HFFc6 (cell line): ENCODE measurements at regions not wholly inside any gene's neighbourhood (a gene's known extent, or its start where the extent isn't known, plus 50 kb on each side); places are given as distances from the start of the nearest gene placed in this dataset.
A peak's percentile ranks its signal among the peaks of the same experiment; 100 is the strongest.

Source experiments
- DNase-seq: peaks from one replicate; pipeline ENCODE4 v3.0.0-alpha.2; 2018
- H3K27ac Mint-ChIP-seq: 2 replicates; pipeline ENCODE4 v1.8.0; 2020; ENCODE audit warnings: mild to moderate bottlenecking, mixed read lengths
- H3K27me3 Mint-ChIP-seq: 2 replicates; pipeline ENCODE4 v1.8.0; 2021; ENCODE audit warnings: mild to moderate bottlenecking, moderate library complexity, mixed read lengths; ENCODE audit not compliant: insufficient read depth
- H3K36me3 Mint-ChIP-seq: 2 replicates; pipeline ENCODE4 v1.8.0; 2021; ENCODE audit warnings: low read depth, mixed read lengths
- H3K4me1 Mint-ChIP-seq: 2 replicates; pipeline ENCODE4 v1.8.0; 2020; ENCODE audit warnings: low read depth, mixed read lengths
- H3K4me3 Mint-ChIP-seq: 2 replicates; pipeline ENCODE4 v1.8.0; 2020; ENCODE audit warnings: mild to moderate bottlenecking, moderate library complexity, mixed read lengths
- H3K9me3 Mint-ChIP-seq: 2 replicates; pipeline ENCODE4 v1.8.0; 2020; ENCODE audit warnings: mild to moderate bottlenecking, mixed read lengths
- CTCF ChIP-seq: fragments of 200-600 bp; sonication (generic); IDR thresholded peaks from 2 replicates; pipeline ENCODE4 v1.5.0; 2021; ENCODE audit warnings: antibody characterized with exemption, mild to moderate bottlenecking

GRCh38 chr7:115102738-115103137, 180.8 kb downstream of the MDFIC start:
- no peaks in the 10 kb centered on the region for H3K27me3 Mint-ChIP-seq
- H3K4me1 Mint-ChIP-seq, result peaks cover 24% of the 10 kb centered on the region
- H3K4me3 Mint-ChIP-seq, result no peak overlapping the region
- no peaks in the 10 kb centered on the region for H3K9me3 Mint-ChIP-seq
- H3K36me3 Mint-ChIP-seq, result no peaks in the 10 kb centered on the region
- H3K27ac Mint-ChIP-seq, result no peak overlapping the region
- TF ChIP-seq CTCF, result no peak
- DNase-seq, result no peak

DNA sequence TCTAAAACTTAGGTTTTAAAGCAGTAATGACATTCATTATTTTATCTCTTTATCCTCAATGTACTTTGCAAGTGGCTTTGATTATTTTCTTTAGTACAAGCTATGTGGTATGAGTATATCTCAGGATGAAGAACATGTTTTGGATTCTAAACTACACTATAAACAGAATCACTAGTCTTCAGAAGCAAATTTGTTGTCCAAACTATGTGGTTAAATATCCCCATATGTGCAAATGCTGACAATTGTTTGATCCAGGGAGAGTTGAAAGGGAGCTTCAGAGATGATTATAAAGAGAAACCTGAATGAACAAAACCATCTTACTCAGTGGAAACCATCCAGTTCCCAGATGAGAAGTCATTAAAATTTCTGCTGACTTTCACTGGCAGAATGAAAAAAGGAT, 179.3 kb downstream of the MDFIC start:
- H3K27me3 Mint-ChIP-seq, result no peaks in the 10 kb centered on the region
- H3K4me3 Mint-ChIP-seq, result no peak overlapping the region
- no peak for DNase-seq
- H3K9me3 Mint-ChIP-seq, result no peaks in the 10 kb centered on the region
- H3K4me1 Mint-ChIP-seq, result peaks cover 40% of the 10 kb centered on the region
- no peak for TF ChIP-seq CTCF
- no peaks in the 10 kb centered on the region for H3K36me3 Mint-ChIP-seq
- no peak overlapping the region for H3K27ac Mint-ChIP-seq

DNA sequence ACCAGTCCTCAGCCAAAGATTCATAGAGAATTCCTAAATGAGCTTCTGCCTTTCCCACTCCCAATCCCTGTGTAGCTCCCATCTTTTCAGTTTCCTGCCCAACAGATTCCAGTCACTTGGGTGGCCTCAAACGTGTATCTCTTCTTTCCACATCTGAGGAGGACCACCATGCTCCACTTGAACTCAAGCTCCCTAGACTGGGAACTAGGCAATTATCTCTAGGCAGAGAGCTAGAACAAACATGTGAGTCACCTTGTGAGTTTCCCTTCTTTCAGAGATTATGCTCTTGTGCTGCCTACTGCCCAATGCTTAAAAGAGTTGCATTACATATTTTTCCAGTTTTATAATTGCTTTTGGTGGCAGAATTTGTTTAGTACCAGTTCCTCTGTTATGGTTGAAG, 178.0 kb downstream of the MDFIC start:
- no peaks in the 10 kb centered on the region for H3K27me3 Mint-ChIP-seq

GRCh38 chr7:115097175-115097671, 175.3 kb downstream of the MDFIC start:
- Mint-ChIP-seq H3K27me3 (no peaks in the 10 kb centered on the region; the same call in 1 of the 2 replicates), H3K36me3 (no peaks in the 10 kb centered on the region), H3K27ac (peak overlapping the region; percentile 55), H3K4me3 (no peak overlapping the region), H3K4me1 (peaks cover 42% of the 10 kb centered on the region), H3K9me3 (no peaks in the 10 kb centered on the region)
- no peak for TF ChIP-seq CTCF
- DNase-seq, result peak; percentile 69

More for the DNA sequence above, 178.0 kb downstream of the MDFIC start:
- Mint-ChIP-seq H3K27ac (peak overlapping the region; percentile 64), H3K36me3 (no peaks in the 10 kb centered on the region), H3K9me3 (no peaks in the 10 kb centered on the region), H3K4me1 (peaks cover 42% of the 10 kb centered on the region), H3K4me3 (no peak overlapping the region)
- DNase-seq, result peak; percentile 63
- no peak for TF ChIP-seq CTCF

DNA sequence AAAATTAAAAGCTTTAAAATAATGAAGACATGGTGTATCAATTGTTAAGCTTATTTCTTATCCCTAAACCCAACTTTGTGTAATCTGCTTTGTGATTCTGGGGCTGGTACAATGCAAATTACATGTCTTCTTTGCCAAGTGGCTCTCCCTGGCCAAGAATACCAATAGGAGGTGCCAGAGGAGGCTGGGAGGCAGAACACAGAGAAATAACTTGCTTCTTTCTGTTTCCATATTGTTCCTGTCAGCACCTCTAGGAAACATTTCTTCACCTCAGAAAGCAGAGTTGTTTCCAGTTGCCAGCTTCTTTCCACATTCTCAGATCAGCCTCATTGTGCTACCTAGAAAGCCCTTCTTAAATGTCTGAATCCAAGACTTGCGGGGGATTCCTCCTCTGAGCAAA, 174.4 kb downstream of the MDFIC start:
- Mint-ChIP-seq H3K36me3 (no peaks in the 10 kb centered on the region), H3K4me1 (peaks cover 33% of the 10 kb centered on the region), H3K4me3 (no peak overlapping the region), H3K27me3 (no peaks in the 10 kb centered on the region; the same call in 1 of the 2 replicates), H3K27ac (no peak overlapping the region), H3K9me3 (no peaks in the 10 kb centered on the region)
- TF ChIP-seq CTCF, result no peak
- no peak for DNase-seq

DNA sequence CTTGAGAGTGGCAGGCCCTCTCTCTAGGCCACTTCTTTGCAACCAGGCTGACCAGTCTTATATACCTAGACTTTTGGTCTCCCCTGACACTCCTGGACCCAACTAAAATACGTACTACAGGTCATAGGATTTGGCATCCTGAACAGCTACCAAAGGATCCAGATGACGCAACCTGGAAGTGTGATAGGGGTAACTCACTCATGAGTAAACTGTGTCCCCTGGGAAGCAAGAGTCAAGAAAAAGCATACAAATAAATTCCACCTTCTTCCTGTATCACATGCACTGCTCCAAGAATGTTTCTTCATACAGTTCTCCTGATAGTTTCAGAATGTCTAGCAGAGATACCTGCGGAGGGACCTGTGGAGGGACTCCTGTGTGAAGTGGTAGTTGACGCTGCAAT, 172.3 kb downstream of the MDFIC start:
- Mint-ChIP-seq H3K27me3 (no peaks in the 10 kb centered on the region; the same call in 1 of the 2 replicates), H3K4me1 (peaks cover 19% of the 10 kb centered on the region), H3K27ac (no peak overlapping the region), H3K9me3 (no peaks in the 10 kb centered on the region), H3K4me3 (no peak overlapping the region), H3K36me3 (no peaks in the 10 kb centered on the region)
- DNase-seq, result no peak
- TF ChIP-seq CTCF, result no peak
